Duodenal mucosa (tissue), 2 donors: ENCODE measurements at regions not wholly inside any gene's neighbourhood (a gene's known extent, or its start where the extent isn't known, plus 50 kb on each side); places are given as distances from the start of the nearest gene placed in this dataset.

Experiments used
- H3K27ac ChIP-seq: one replicate; pipeline ENCODE4 v1.7.0; 2013; ENCODE audit warnings: low read depth, low read length
- H3K27me3 ChIP-seq, 2 donors: one replicate each; pipeline ENCODE4 v1.7.0; 2013; ENCODE audit warnings: low read length in 2 of 2, control low read depth in 1 of 2; ENCODE audit not compliant: insufficient read depth in 2 of 2, control insufficient read depth in 1 of 2
- H3K36me3 ChIP-seq, 2 donors: one replicate each; pipeline ENCODE4 v1.7.0; 2013; ENCODE audit warnings: low read length in 2 of 2, control low read depth in 1 of 2; ENCODE audit not compliant: insufficient read depth in 2 of 2, control insufficient read depth in 1 of 2
- H3K4me1 ChIP-seq, 2 donors: one replicate each; pipeline ENCODE4 v1.7.0; 2013; ENCODE audit warnings: low read length in 2 of 2, control low read depth in 1 of 2; ENCODE audit not compliant: insufficient read depth in 2 of 2, control insufficient read depth in 1 of 2
- H3K4me3 ChIP-seq, 2 donors: one replicate each; pipeline ENCODE4 v1.7.0; 2013; ENCODE audit warnings: low read length in 2 of 2, low read depth in 1 of 2
- H3K9ac ChIP-seq, 2 donors: one replicate each; pipeline ENCODE4 v1.7.0; 2013; ENCODE audit warnings: low read length in 2 of 2, low read depth in 1 of 2
- H3K9me3 ChIP-seq, 2 donors: one replicate each; pipeline ENCODE4 v1.7.0; 2013; ENCODE audit warnings: low read length in 2 of 2, control low read depth in 1 of 2; ENCODE audit not compliant: control insufficient read depth in 1 of 2

GRCh38 chr2:222042666-222043065 is 256.1 kb downstream of the PAX3 start:
- no peak overlapping the region for H3K27ac ChIP-seq
- peaks cover 3% of the 10 kb centered on the region in 2 donors for H3K27me3 ChIP-seq
- no peaks in the 10 kb centered on the region for H3K36me3 ChIP-seq
- no peak overlapping the region for H3K4me3 ChIP-seq
- H3K9me3 ChIP-seq, result no peaks in the 10 kb centered on the region
- H3K4me1 ChIP-seq, result no peaks in the 10 kb centered on the region
- H3K9ac ChIP-seq, result no peak overlapping the region

- no peak overlapping the region for H3K4me3 ChIP-seq
- no peaks in the 10 kb centered on the region for H3K9me3 ChIP-seq
- H3K4me1 ChIP-seq, result no peaks in the 10 kb centered on the region
- H3K27ac ChIP-seq, result no peak overlapping the region
- H3K36me3 ChIP-seq, result no peaks in the 10 kb centered on the region
- H3K27me3 ChIP-seq, result peaks cover 0 to 3% of the 10 kb centered on the region in 2 donors
- no peak overlapping the region for H3K9ac ChIP-seq
These were observed 258.5 kb downstream of the PAX3 start for GRCh38 chr2:222040333-222040732.

DNA sequence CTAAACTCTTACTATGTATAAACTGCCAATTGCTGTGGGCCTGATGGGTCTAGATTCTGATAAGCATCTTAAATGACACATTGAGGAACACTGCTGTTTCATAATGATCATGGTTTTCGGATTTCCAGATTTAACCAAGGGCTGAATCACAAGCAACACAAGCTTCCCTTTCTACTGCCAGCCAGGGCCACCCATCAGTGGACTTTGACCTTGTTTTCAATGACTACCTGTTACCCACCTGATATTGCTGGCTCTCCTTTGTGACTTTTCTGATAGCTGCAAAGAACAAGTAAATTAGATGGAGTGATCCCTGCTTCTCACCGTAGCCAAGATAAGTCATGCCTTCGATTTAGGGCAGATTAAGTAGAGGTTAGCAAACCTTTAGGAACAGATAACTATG is 259.0 kb downstream of the PAX3 start:
- Histone ChIP-seq H3K4me1 (no peaks in the 10 kb centered on the region), H3K4me3 (no peak overlapping the region), H3K27ac (no peak overlapping the region), H3K36me3 (no peaks in the 10 kb centered on the region), H3K9ac (no peak overlapping the region), H3K9me3 (no peaks in the 10 kb centered on the region), H3K27me3 (peaks cover 0 to 3% of the 10 kb centered on the region in 2 donors)

- no peak overlapping the region for H3K9ac ChIP-seq
- no peak overlapping the region for H3K4me3 ChIP-seq
- no peaks in the 10 kb centered on the region for H3K9me3 ChIP-seq
- H3K4me1 ChIP-seq, result no peaks in the 10 kb centered on the region
- H3K36me3 ChIP-seq, result no peaks in the 10 kb centered on the region
- H3K27me3 ChIP-seq, result peaks cover 0 to 3% of the 10 kb centered on the region in 2 donors
- H3K27ac ChIP-seq, result no peak overlapping the region
These were observed 260.6 kb downstream of the PAX3 start for GRCh38 chr2:222038067-222038802.

GRCh38 chr2:222037211-222037610 is 261.6 kb downstream of the PAX3 start:
- no peaks in the 10 kb centered on the region for H3K4me1 ChIP-seq
- no peaks in the 10 kb centered on the region for H3K9me3 ChIP-seq
- no peaks in the 10 kb centered on the region for H3K36me3 ChIP-seq
- H3K9ac ChIP-seq, result no peak overlapping the region
- H3K27ac ChIP-seq, result no peak overlapping the region
- no peak overlapping the region for H3K4me3 ChIP-seq
- H3K27me3 ChIP-seq, result peaks cover 0 to 3% of the 10 kb centered on the region in 2 donors

- Histone ChIP-seq H3K9me3 (no peaks in the 10 kb centered on the region), H3K27me3 (no peaks in the 10 kb centered on the region)
These were observed 264.7 kb downstream of the PAX3 start for GRCh38 chr2:222034058-222034457.

GRCh38 chr2:222033541-222033940 is 265.3 kb downstream of the PAX3 start:
- no peak overlapping the region for H3K27ac ChIP-seq
- H3K4me1 ChIP-seq, result no peaks in the 10 kb centered on the region

More at GRCh38 chr2:222034058-222034457, 264.7 kb downstream of the PAX3 start:
- Histone ChIP-seq H3K4me3 (no peak overlapping the region), H3K4me1 (no peaks in the 10 kb centered on the region), H3K36me3 (no peaks in the 10 kb centered on the region), H3K9ac (no peak overlapping the region), H3K27ac (no peak overlapping the region)

DNA sequence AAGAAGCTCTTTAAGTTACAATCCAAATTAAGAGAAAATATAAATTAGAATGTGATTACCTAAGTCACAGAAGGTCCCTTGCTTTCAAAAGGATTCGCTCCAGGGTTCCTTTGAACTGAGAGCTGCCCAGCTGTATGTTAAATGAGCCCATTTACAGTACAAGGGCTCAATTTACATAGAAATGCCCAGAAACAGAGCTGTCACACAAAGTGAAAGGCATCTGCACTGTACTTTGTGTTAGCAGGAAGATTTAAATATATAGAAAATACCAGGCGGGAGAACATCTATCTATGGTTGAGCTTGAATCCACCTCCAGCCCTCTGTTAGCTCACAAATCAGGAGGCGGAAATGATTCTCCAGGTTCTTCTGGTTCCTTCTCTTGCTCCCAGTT is 272.9 kb downstream of the PAX3 start:
- Histone ChIP-seq H3K9me3 (no peaks in the 10 kb centered on the region), H3K27me3 (no peaks in the 10 kb centered on the region), H3K4me1 (no peaks in the 10 kb centered on the region), H3K27ac (no peak overlapping the region), H3K9ac (no peak overlapping the region), H3K4me3 (no peak overlapping the region), H3K36me3 (no peaks in the 10 kb centered on the region)

More at GRCh38 chr2:222033541-222033940, 265.3 kb downstream of the PAX3 start:
- Histone ChIP-seq H3K36me3 (no peaks in the 10 kb centered on the region), H3K4me3 (no peak overlapping the region), H3K9ac (no peak overlapping the region), H3K27me3 (no peaks in the 10 kb centered on the region), H3K9me3 (no peaks in the 10 kb centered on the region)

DNA sequence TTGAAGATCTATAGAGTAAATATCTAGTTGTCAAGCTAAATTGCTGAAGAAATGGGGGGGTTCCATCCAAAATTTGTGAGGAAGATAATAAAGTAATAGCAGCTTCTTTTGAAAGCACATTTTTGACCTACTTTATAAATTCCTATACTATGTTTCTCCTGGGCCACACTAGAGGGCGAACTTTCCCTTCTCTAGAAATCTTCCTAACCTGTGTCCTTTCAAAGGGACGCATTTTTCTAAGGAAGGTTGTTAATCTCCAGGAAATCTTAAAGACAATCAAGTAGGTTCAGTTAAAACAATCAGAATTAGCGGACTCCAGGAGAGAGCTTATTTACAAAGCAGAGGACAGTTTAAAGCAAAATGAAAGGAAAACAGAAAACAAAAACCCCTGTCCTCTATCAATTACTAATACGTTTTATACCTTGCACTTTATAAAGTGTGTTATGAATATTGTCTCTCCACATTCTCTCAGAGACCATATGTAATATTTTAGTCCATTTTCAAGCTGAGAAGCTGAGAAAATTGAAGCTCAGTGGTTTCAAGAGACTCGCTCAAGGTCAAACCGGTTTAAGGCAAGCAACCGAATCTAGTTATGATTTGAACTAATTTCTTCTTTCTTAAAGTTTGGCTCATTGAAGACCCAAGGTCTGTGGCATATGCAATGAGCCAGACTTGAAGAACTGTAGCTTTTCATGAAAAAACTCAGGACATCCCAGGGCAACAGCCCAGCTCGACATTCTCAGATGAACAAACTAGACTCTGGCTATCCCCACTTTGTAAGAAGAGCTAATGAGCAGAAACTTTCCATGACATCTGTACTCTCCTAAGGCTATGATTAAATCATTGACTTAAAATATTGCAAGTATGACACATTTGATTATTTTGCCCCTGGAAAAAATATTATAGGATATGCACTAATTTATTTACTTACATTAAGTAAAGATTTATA is 273.6 kb downstream of the PAX3 start:
- Histone ChIP-seq H3K4me1 (no peaks in the 10 kb centered on the region), H3K9me3 (no peaks in the 10 kb centered on the region), H3K27ac (no peak overlapping the region), H3K4me3 (no peak overlapping the region), H3K36me3 (no peaks in the 10 kb centered on the region), H3K27me3 (no peaks in the 10 kb centered on the region), H3K9ac (no peak overlapping the region)

DNA sequence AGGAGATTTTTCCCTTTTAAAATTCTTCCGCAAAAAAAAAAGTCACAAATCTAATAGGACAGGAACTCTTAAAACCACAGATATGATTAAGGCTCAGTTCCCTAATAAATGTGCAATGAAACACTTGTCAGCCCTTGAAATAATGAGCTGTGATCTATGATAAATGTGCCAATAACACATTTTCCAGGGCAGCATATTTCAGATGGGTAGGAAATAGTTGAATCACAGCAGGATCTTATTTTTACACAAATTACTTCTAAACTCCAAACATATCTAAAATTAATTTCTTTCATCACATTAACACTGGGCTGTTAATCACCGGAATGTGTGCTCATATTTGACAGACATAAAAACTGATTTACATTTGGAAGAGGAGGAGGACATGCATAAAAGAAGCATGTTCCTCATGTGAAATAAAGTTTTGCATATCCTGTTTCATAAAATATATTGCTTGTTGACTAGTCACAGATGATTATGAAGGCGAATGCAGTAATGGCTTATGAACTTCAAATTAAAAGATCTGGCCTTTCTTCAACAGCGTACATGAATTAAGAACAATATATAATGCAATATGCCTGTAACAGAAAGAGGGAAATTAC is 281.4 kb downstream of the PAX3 start:
- H3K4me3 ChIP-seq, result no peak overlapping the region
- no peak overlapping the region for H3K9ac ChIP-seq
- no peaks in the 10 kb centered on the region for H3K4me1 ChIP-seq
- no peak overlapping the region for H3K27ac ChIP-seq
- H3K9me3 ChIP-seq, result no peaks in the 10 kb centered on the region
- H3K36me3 ChIP-seq, result no peaks in the 10 kb centered on the region
- no peaks in the 10 kb centered on the region for H3K27me3 ChIP-seq
